ENCODE measurements at regions not wholly inside any gene's neighbourhood (a gene's known extent, or its start where the extent isn't known, plus 50 kb on each side); places are given as distances from the start of the nearest gene placed in this dataset.

DNA sequence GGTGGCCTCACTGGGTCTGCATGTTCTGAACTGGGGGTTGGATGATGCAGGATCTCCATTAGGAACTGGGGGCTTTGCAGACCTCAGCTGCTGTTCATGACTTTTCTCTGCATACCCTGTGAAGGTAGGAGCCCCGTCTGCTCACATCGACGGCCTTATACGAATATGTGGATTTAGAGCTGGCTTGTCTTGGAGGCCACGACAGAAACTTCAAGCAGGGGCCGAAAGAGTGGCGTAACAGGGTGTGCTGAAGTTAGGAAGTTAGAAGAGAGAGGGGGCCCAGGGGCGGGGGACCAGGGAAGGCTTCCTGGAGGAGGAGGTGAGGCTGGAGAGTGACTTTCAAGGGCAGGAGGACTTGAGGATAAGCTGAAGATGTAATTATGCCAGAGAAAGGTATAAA lies 144.9 kb downstream of the TSN start:
- DNase-seq, result no peak

DNA sequence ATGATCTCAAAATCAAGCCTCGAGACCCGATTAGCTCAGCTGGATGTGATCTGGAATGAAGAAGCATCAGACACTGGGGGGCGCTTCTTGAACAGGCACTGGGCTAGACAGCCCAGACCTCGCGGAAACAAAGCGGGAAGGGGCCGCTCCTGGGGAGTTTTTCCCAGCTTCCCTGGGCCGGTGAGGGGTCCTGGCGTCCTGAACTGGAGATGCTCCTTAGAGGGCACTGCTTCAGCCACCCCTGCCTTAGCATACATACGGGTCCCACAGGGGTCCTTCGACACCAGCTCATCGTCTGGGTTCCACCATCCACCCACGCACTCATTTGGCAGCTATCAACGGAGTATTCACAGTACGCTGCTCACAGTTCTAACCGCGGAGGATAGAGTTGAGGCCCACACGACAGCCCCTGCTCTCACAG lies 146.7 kb downstream of the TSN start:
- DNase-seq, result peak; percentile 26

DNA sequence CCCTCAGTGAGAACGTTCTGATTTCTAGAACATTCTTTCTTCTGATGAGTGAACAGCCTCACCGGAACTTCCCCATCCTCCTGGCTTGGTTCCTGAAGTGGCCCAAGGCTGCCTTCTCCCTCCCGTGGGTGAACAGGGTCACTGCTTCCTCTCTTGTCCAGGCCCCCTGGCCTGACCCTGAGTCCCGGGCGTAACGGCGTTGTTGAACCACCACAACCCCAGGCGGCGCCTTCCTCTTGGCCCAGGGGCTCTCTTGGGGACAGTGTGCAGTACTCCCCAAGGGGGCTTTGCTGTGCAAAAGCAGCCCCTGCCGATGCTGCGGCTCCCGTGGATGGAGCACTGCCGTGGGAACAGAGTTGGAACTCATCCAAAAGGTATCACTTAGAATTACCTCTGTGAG lies 147.2 kb downstream of the TSN start:
- DNase-seq, result no peak

DNA sequence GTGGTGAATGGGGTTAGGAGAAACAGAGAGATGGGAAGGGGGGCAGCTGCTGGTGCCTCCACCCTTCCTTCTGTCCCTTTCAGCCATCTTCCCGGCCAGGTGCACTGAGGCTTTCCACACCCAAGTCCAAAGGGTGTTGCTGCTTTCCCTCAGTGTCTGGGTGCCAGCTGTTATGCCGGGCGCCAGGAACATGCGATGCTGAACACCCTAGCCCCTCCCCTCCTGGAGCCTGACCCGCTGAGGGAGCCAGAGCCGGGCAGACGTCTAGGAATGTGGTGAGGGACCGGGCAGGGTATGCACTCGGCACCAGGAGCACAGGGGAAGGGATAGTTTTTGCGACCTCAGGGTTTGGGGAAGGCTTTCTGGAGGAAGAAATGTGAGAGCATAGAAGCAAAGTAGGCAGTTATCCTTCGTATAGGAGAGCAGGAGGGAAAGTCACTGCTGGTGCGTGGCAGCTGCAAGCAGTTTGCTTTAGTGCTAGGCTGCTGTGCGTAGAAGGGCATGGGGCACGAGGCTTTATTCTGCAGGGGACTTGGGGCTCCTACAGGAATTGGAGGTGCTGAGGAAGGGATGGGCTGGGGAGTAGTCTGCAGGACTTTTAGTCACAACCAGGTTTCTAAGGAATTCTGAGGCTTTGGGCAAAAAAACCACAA lies 147.7 kb downstream of the TSN start:
- peak; percentile 7 for DNase-seq

DNA sequence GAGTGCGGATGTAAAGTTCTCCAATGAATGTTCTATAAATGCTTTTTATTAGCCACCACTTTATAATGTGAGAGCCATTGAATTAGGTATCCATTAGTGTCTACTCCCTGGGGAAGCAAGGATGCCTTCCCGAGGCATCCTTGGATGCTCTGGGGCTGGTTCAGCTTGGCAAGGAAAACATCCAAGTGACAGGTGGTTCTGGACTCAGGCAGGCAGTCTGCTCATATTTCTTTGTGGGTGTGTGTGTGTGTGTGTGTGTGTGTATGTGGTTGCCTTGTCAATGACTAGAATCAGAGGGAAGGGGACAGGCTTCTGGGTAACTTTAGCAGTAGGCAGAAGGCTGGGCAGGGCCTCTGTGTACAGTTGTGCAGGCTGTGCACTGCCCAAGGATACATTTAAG lies 149.2 kb downstream of the TSN start:
- DNase-seq, result no peak

DNA sequence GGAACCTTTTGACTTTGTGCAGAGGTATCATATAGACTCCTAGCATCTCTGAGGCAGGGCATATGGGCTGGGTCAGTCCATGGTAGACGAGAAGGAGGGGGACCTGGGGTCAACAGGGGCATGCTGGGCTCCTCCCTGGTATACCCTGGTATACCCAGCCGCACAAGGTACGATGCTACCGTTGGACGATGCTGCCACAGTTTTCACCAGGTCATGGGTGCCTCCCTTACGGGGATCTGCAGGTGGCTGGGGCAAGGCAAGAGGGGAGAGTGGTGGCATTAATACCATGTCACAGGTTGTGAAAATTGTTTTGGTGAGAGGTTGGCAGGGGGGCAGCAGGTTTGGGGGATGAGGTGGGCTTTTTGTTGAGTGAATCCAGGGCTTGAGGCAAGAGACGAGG lies 149.8 kb downstream of the TSN start:
- no peak for DNase-seq

DNA sequence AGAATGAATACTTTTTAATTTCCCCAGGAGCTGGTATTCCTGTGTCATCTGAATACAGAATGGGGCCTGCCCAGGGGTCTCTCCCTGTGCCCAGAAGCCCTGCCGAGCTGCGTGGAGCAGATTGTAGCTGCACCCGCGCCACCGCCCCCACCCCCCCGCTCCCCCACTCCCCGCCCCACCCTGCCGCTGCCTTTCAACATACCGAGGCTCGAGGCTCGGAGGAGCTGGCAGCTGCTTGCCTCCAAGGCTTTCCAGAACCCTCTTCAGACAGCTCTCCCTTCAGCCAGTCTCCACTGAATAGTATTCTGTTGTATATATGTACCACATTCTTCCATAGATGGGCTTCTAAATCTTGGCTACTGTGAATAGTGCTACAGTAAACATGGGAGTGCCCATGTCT lies 150.7 kb downstream of the TSN start:
- no peak for DNase-seq

DNA sequence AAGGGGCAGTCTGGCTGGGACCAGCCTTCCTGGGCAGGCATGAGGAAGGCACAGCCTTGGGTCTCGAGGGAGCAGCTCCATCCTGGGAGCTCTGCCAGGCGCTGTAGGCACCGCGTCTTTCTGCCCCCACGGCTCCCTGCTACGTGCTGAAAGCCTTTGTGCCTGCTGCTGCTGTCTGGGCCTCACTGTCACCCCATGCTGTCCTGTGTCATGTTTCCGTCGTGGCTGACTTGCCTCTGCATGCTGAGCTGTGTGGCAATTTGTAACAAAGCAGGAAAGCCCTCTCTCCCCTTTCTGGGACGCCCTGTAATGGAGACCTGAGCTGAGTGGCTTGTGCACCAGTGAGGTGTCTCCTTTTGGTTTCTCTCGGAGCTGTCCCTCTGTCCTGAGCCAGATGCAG lies 152.5 kb downstream of the TSN start:
- peak; percentile 21 for DNase-seq

DNA sequence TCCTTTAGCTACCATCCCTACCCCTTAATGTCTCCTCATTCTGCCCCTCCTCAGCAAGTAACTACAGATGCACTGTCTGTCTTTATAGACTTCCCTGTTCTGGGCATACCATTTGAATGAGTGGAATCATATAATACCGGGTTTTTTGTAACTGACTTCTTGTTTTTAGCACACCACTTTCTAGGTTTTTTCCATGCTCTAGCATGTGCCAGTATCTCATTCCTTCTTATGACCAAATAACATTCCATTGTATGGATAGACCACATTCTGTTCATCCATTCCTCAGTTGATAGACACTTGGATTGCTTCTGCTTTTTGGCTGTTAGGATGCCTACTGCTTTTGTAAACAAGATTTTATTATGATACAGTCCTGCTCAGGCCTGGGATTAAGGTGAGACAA lies 154.7 kb downstream of the TSN start:
- peak; percentile 24 for DNase-seq

DNA sequence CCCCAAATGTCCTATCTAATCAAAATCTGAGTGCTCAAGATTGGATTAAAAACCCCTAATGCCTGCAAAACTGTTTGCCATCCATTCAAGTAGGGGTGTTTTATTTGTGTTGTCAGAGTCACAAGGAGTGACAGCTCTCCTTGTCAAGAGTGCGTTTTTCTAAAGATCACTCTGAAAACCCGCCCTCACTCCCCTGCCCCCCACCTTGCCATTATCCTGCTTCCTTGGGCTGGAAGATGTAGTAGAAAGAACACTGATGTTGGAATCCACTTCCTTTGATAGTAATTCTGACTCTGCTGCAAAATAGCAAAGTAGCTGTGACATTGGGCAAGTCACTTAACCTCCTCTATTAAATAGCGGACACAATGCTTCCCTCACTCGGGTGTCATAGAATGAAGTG lies 155.6 kb downstream of the TSN start:
- no peak for DNase-seq

DNA sequence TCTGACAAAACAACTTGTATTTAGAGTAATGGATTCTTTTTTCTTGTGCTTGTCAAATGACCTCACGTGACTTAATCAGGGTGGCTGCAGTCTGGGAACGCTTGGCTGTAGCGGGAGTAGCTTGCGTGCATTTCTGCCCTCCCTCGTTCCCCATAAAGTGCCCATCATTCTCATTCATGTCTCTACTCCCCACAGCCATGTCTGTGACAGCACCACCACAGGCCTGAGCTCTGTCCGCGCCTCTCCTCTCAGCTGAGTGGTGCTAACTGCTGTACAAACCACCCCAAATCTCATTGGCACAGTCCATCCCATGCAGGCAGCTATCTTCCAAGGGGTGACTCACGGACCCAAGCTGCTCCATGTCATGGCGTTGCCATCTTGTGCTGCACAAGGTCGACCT lies 161.7 kb downstream of the TSN start:
- no peak for DNase-seq

DNA sequence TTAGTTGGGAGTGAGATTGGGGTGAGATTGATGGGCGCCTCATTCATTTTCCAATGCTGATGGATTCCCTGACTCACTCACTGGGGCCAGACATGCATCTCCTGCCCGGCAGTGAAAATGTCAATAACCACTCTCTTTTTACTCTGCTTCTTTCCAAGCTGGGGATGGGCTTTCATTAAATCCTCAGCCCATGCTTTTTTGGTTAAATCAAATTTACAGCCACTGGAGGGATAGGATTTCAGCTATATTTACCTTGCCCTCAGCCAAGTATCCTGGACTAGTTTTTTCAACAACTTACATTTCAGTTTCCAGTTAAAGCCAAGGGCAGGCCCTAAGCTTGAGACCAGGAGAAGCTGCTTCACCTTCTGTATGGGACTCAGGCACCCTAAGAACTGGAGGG lies 162.8 kb downstream of the TSN start:
- DNase-seq, result no peak

DNA sequence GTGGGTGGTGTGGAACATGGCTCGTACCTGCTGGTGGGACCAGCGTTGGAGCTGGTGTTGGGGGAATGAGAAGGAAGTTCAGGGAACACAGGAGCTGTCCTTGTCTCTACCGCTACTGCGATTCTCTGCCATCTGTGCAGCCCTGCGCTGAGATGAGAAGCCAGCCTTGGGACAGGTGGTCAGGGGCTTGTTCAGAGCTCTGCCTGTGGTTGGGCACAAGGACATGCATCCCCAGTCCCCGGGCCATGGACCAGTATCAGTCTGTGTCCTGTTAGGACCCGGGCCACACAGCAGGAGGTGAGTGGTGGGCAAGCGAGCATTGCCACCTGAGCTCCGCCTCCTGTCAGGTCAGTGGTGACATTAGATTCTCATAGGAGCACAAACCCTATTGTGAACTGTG lies 164.4 kb downstream of the TSN start:
- DNase-seq, result no peak

DNA sequence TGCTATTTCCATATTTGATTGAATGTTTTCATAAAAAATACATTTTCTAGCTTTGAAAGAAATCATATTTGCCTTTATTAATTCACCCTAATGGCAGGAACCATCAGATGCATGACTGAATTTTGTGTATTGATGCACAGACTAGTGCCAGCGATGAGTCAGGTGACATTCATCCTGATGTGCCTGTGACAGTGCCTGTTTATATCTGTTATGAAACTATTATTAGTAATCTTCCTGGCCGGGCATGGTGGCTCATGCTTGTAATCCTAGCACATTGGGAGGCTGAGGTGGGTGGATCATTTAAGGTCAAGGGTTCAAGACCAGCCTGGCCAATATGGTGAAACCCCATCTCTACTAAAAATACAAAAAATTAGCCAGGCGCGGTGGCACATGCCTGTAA lies 170.0 kb downstream of the TSN start:
- DNase-seq, result no peak

DNA sequence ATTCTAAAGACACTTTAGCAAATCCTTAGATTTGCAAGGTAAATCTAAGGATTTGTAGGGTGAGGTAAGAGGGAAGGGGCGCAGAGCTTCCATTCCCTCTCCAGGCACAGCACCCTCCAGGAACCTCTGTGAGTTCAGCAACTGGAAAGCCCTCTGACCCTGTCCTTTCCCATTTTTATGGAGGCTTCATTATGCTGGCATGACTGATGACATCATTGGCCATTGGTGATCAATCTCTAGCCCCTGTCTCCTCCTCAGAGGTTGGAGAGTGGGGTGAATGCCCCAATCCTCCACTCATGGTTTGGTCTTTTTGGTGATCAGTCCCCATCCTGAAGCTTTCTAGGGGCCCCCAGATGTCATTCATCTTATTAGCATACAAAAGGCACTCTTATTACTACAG lies 187.8 kb downstream of the TSN start:
- DNase-seq, result no peak

DNA sequence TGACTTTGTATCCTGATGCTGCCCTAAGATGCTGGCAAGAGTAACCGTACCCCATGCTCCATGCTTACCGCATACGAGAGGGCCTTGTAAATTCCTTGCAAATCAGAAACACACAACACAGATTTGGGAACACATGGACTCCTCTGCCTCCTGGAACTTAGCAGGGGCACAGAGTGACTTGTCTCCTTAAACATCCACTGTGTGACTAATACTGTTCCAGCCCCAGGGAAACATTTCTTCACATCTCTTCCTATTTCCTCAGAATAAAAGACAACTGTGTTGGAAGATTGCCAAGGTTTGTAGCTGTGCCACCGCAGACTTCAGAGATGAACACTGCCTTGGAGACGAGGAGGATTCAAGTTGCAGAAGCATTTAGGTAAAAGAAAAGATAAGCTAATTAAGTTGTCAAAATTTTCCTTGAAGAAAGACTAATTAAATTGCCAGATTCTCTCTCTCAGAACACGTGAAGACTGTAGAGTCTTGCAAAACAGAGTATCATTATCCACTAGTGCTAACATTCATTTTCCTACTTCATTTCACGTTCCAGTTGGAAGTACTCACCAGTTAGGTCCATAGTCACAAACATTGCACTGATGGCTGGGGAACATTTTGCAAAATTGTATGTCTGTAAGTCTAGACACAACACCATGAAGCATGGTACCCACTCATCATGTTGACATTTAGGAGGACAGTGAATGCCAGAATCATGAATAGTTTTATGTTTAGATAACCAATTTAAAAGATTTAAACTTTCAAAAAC lies 188.8 kb downstream of the TSN start:
- DNase-seq, result peak; percentile 96

DNA sequence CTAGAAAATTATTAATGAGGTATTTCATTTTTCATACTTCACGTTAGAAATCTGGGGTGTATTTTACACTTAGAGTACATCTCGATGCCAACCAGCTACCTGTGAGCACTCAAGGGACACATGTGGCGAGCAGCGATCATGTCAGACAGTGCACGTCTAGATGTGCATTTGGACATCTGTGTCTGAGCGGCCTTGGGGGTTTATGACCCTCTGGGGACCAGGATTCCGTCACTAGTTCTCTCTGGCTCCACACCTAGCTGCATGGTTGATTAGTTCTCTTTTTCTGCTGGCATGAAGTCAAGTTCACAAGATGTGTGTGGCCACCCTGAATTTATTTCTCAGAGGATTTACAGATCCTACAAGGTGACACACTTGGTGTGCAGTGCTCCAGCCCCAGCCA lies 192.2 kb downstream of the TSN start:
- DNase-seq, result no peak

DNA sequence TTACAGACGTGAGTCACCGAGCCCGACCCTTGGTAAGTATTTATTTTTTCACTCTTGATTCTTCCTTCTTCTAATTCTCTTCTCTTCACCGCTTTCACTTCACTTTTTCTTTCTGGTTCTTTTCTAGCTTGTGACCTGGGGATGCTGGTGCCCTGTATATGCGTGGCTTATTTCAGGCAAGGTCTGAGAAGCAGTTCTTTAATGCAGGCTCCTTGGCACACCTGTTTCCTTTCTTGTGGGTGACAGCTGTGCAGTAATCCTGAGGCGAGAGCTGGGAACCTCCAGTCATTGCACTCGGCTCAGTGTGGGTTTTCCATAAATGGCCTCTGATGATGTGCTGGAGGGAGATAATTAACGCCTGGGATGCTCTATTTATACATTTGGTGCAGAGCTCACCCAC lies 193.8 kb downstream of the TSN start:
- DNase-seq, result no peak

DNA sequence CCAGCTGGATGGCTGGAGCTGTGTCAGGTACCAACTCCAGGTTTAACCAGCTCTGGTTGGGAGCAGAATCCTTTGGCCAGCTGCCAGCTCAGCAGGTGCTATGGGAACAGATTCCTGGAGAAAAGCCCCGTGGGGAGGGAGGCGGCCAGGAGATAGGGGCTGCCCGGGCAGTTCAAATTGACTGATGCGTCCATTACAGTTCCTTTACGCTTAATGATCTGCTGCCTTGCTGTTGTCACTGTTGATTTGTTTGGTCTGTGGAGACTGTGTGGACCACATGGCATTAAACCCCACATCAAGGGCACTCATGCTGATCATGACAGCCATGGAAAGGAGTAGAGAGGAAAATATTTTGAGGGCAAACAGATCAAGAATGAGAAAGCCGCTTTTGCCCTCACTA lies 200.0 kb downstream of the TSN start:
- no peak for DNase-seq

DNA sequence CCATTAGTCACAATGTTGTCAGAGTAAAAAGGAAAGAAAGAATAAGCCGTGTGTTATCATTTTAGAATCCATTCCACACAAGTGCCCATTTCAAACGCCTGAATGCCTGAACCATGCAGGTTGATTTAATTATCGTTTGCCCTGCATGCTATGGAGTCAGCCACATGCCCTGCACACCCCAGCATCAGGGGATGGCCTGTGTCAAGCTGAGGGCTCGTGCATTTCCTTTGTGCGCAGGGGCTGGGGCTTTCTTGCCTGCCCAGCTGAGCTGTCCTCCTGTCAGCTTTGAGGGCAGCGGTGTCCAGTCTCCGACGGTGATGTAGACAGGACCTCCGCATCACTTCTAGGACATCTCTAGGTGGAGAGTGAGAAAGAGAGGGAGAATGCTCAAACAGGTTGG lies 200.4 kb downstream of the TSN start:
- DNase-seq, result no peak

DNA sequence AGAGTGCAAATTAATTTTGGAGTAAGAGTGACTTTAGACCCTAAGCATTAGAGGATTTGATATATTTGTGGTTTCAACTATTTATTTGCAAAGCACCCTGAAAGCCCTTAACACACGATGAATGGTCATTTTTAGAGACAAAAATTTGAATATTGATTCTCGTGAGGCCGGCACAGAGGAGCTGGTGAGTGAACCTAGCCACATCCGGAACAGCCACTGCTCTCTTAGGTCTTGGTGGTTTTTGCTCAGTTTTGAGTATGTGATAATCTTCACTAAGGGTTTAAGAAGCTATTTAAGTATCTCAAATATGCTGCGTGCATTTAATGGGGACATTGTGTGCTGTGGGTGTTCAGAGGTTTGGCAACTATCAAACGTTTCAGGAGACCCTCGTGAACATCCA lies 204.8 kb downstream of the TSN start:
- DNase-seq, result no peak

DNA sequence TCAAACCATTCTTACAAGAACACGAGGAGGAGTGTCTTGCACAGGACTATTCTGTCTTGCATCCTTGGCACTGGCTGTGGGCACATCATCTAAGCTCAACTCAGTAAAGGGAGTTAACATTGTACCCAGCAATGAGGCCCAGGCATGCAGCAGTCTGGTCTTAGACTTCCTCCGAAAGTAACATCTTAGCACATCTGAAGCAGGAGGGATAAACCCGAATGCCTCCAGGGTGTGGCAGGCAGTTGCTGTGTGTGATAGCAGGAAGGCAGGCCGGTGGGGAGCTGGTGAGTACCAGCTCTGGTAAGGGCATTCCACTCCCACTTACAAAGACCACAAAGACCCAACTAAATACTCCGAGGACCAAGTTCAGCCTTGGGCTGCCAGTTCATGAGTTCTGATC lies 206.3 kb downstream of the TSN start:
- no peak for DNase-seq

DNA sequence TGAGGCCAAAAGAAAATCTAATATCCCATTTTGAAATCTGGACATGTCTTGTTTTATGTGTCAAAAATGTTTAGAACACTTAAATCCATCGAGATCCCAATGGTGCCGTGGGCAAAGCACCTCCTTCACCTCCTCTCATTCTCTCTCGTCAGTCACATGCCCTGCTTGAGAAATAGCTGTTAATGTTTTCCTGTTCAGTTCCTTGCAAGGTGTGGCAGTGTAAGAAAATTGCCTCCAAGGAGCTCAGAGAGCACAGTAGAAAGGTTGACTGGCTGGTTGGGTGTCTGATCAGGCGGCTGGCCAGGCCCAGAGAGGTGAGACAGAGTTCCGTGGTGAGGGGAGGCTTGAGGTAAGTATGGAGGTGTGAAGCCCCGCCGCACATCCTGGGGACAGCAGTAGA lies 210.2 kb downstream of the TSN start:
- no peak for DNase-seq

DNA sequence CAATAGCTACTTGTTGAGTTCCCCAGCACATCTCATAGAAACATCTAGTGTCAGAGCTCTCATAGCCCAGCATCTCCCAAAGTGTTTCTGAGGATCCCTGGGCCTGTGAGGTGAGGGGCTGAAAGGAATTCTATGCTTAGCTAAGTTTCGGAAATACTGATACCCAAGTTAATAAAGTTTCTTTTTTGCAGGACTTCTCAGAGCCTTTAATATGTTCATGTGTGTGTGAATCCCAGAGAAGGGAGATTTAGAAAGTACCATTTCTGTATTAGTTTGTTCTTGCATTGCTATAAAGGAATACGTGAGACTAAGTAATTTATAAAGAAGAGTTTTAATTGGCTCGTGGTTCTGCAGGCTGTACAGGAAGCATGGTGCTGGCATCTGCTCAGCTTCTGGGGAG lies 211.2 kb downstream of the TSN start:
- no peak for DNase-seq

DNA sequence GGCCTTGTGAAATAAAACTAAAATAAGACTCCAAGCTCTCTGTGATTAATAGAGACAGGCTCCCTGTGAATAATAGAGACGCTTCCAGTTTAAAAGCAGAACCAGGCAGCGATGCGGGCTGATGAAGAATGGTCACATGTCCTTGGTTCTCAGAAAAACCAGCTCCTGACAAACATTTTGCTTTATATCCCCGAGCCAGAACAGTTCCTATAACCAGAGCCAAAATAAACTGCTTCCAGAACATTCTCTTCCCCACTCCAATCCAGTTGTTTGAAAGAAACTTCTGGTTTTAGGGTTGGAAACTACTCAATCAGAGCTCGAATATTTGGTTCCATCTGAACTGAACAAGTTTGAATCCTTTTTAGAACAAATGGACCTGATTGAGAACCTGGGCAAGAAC lies 213.7 kb downstream of the TSN start:
- no peak for DNase-seq
